NB4 (cell line): ENCODE measurements at regions not wholly inside any gene's neighbourhood (a gene's known extent, or its start where the extent isn't known, plus 50 kb on each side); places are given as distances from the start of the nearest gene placed in this dataset.

ENCODE experiments used
- MYC ChIP-seq: IDR thresholded peaks from 2 replicates; pipeline ENCODE4 v1.6.1; 2011; ENCODE audit warnings: low read depth, low read length
- POLR2A ChIP-seq: IDR thresholded peaks from 2 replicates; pipeline ENCODE4 v1.6.1; 2011; ENCODE audit warnings: mild to moderate bottlenecking; ENCODE audit not compliant: insufficient read length; ENCODE audit errors: extremely low read depth
- TF ChIP-seq, protein P1 (sequence below): IDR thresholded peaks from one replicate; pipeline ENCODE4 v1.5.1; 2012; ENCODE audit warnings: low read depth, low read length

DNA sequence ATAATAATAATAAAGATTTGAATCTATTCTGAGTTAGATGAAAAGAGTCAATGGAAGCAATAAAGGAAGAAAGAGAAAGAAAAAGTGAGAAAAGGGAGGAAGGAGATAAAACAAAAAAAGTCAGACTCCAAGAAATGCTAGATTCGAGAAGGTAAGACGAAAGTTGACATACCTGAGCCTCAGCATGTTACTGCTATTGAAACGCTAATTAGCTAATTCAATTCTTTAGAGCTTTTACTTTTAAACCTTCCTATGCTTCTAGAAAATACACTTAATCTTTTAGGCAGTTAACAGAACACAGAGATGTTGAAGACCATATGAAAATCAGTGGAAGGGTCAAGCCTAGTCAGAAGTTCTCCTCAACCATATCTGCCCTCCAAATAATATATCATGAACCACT, 337.2 kb upstream of the ROBO2 start:
- TF ChIP-seq, protein P1, sequence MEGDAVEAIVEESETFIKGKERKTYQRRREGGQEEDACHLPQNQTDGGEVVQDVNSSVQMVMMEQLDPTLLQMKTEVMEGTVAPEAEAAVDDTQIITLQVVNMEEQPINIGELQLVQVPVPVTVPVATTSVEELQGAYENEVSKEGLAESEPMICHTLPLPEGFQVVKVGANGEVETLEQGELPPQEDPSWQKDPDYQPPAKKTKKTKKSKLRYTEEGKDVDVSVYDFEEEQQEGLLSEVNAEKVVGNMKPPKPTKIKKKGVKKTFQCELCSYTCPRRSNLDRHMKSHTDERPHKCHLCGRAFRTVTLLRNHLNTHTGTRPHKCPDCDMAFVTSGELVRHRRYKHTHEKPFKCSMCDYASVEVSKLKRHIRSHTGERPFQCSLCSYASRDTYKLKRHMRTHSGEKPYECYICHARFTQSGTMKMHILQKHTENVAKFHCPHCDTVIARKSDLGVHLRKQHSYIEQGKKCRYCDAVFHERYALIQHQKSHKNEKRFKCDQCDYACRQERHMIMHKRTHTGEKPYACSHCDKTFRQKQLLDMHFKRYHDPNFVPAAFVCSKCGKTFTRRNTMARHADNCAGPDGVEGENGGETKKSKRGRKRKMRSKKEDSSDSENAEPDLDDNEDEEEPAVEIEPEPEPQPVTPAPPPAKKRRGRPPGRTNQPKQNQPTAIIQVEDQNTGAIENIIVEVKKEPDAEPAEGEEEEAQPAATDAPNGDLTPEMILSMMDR, result no peak
- TF ChIP-seq POLR2A, result no peak
- TF ChIP-seq MYC, result no peak
